ENCODE measurements at regions not wholly inside any gene's neighbourhood (a gene's known extent, or its start where the extent isn't known, plus 50 kb on each side); places are given as distances from the start of the nearest gene placed in this dataset.

DNA sequence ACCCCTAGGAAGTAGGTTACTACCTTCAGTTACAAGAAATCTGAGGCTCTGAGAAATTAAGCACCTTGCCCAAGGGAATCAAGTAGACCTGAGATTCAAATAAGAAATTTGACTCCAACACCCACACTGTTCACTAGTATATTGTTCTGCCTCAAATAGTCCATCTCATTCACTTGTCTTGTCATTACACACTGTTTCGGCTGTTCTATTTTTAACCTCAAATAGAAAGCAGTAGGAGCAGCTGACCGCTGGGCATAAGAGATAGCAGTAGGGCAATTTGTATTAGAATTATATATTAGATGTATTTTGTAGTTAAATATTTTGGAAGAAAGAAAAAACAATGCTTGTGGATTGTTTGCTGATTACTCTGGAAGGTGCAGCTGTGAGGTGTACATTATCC is 185.1 kb downstream of the INHBA start:
- no peak for DNase-seq

DNA sequence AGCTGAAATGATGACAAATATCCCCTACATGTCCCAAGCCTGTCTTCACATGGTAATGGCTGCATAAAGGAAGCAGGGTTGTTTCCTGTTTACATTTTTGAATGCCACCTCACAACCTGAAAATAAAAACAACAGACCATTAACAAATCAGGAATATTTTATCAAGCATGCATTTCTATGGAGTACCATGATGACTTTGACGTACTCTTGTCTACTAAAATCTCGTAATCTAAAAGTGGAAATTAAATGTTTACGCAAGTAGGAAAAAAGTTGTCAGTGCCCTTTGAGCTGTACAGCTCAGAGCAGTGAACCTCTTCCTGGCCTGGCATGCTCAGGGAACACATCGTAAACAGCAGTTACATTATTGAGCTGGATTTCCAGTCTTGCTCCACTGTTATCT is 194.1 kb downstream of the INHBA start:
- no peak for DNase-seq

DNA sequence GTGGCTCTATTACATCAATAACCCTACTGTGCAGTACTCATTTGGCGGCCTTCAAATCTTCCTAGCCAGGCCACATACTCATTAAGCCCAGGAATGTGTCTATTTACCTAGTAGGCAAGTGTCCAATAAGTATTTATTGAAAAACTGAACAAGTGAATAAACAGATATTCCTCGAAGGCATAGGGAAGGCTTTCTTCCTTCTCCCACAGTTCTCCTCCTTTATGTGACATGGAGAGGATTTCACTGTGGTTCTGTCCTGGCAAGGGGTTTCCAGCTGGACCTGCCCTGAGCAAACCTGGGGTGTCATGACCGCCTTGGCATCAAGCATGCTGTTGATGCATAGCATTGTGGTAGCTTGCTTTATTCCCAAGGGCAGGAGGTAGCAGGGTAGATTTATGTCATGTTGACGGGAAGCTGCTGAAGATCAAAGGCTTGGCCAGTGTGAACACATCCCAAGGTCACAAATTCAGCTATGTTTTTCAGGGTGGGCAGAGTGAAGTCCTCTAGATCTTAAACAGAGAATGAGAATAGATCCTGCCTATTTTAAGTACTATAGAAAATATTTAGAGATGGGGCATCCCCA is 195.1 kb downstream of the INHBA start:
- no peak for DNase-seq

DNA sequence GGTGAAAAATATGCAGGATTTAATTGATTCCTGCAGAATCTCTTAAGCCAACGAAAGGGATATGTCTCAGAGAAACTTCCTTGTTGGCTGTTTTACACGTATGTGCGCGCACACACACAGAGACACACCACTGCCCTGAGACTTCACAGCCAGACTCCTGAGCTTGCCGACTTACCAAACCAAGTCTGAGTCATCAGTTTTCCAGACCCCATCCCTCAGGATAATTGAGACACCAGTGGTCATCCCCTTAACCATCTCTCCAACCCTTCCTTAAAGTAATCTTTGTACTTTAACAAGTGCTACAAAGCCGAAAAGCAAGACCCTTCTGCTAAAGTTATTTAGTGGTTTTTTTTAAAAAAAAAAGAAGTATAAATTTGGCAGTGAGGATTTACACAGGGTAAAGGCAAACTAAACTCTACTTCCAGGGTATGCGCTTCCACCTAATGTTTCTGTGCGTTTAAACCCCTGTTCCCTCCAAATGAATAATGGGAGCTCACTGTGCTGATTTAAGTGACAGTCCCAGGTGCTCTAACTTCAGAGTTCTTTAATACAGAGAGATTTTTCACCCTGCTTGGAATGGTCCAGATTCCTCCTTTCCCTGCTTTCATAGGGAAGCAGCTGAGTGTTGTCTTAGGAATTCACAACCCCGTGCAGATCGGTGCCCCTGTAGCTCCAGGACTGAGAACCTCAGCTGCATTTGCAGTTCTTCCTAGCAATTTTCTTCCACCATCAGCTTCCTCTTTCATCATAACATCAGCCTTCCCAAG is 198.5 kb downstream of the INHBA start:
- DNase-seq = no peak

DNA sequence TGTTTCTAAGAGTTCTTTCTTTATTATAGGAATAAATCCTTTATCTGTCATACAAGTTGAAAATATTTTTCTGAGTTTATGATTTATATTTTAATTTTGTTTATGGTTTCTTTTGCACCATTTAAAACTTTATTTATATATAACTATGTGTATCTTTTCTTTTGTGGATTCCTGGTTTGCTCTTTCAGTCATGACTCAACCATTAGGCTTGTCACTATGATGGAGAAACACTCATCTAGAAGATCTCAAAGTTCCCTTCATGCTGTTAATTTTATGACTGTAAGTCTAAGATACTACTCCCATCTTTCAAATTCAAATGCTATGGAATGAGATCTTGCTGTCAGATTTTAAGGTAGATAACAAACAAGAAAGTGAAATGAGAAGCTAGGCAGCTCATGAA is 199.5 kb downstream of the INHBA start:
- no peak for DNase-seq

DNA sequence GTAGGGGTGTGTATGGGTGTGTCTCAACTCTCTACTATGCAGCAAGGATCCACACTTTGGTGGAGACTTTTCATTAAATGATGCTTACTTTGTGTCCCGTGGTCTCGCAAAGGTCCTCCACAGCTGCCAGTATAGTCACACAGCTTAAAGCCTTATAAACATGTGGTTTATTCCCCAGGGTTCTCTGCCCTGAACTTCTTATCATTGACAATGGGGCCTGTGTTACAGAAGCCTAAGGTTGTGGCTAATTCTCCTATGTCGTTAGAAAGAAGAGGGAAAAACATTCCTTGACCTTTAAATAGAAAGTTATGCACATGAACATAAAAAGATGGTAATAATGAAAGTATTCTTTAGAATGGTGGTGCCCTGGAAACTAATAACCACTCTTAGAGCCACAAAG is 201.4 kb downstream of the INHBA start:
- no peak for DNase-seq

DNA sequence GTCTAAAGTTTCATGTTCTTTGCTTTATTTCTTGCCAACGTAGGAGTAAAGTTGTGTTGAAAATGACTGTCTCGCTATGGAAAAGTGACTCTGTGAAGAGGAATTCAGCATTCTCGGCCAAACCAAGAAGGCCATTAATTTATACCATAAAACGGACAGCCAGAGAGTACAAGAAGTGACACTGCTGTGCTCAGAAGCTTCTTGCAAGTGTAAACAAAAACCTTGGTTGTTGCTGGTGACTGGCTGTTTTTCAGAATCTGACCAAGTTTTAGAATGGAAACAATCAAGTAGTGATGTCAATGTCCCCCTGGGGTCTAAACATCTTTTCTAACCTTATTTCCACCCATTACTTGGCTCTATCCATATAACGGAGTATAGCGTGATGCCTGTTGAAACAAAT is 201.9 kb downstream of the INHBA start:
- DNase-seq = no peak

DNA sequence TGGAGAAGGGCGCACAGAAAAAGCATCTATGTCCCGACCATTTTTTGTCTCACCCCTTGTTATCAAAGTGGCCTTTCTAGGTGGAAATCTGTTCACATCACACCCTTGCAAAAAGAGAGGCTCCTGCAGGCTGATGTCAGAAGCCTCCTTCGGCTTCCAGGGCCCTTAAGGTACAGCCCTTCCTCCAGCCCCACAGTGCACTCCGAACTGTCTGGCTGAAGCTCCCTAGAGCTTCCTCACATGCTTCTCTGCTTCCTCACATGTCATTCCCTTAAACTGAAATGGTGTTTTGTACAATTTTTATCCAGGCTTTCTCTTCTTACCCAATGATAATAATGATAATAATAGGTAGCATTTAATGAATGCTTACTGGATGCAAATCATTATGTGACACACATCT is 210.3 kb downstream of the INHBA start:
- DNase-seq = no peak

DNA sequence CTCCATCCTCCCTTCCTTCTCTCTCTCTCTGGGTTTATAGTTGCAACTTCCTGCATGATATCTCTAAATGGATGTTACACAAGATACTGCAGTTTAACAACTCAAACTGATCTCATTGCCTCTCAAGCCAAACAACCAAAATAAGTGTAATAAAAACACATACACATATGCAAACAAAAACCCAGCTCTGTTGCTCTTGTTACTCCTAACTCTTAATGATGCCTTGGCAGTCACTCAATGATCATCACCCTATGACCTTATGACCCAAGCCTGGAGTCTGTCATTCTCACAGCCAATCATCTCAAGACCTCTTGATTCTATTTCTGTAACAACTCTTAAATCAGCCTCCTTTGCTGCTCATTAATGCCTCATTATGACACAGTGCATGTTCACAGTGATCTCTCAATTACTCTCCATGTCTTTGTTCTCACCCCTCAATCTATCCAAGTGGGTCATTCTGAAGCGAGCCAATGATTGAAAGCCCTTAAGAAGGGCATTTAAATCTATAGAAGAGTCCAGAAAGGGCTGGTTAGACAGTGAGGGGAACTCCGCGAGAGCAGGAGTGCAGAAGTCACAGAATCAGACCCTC is 210.9 kb downstream of the INHBA start:
- no peak for DNase-seq

DNA sequence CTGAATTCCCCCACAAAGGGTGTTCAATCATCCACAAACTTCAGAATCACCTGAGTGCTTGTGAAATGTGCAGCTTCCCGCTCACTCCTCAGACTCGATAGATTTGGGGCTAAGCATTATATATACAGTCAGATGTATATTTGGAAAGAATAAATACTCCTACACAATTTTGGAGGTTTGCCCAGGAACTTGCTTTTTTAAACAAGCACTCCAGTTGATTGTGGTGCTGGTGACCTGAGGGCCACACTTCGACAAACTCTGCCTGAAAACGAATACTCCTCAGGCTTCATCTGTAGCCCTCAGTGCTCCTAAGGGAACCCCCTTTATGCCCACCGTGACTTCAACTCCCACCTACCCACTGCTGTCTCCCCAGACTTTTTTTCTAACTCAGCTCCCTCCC is 211.6 kb downstream of the INHBA start:
- DNase-seq = no peak

DNA sequence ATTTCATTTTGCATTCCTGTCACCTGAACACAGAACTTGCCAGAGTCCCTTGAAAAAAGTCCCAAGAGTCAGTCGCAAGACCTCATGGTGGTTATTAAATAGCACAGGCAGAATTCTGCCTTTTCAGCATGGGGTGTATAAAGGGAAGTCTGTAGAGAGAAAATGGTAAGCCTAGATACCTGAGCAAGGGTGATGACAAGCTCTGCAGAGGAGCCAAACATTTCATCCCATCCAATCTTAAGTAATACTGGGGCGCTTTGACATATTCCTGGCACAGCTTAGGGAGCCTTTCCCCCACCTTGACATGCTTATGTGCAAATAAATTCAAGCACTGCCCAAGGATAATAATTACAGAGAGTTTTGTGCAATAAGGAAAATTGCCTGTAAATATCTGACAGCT is 213.0 kb downstream of the INHBA start:
- DNase-seq = no peak

DNA sequence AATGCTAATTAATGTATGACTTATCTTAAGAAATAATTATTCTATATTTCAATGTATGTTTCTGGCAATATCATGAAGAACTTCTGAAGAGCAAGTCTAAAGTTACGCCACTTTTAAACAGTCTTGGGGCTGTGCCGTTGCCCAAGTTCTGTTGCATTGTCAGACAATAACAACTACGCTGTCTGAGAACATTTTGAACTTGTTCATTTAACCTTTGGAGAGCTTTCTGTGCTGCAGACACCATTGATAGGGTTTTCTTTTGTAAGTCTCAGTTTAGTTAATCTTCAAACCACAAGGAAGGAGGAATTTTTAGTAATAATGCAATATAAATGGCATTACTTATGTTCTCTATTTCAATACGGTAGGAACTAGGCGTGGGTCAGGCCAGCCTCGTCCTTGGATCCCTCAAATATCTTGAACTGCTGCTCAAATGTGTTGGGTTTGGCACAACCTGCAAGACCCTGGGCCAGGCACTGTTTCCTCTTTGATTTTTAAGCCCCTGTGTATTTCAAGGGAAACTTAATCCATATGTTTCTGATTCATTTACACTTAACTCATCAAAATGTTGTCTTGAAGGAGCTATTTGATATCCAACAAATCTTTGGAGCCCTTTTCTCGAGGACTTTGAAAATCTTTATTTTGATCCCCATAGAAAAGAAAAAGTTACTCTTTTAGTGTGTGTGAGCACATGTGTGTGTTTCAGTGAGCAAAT is 215.5 kb downstream of the INHBA start:
- no peak for DNase-seq

DNA sequence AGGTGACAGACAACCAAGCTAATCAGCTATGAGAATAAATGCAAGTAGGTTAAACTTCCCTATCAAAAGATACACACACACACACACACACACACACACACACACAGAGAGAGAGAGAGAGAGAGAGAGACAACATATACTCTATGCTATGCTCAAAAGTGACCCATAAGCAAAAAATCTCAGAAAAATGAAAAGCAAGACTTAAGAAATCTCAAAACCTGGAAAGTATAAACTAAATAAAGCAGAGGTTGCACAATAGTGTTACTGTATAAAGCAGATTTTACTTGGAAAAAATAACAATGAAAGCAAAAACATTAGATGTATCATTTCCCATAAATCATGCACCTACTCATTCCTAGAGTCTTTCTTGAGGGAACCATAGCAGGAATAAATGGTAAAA is 221.5 kb downstream of the INHBA start:
- no peak for DNase-seq

DNA sequence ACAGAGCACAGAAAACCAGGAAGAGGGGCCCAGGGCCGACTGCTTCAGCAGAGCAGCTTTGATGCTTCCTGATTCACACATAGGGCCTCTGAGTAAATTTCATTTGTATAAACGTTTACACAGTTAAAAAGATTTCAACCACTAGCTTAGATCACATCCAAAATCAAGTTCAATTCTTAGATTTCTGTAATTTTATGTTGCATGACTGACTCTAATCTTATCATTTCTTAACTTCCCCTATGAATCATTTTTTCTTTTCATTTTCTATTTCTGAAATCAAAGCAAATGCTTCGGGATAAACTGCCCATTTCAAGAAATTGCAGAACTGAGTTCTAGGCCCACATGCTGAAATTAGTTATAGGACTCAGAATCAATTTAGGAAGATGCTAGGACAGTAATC is 224.7 kb downstream of the INHBA start:
- no peak for DNase-seq

DNA sequence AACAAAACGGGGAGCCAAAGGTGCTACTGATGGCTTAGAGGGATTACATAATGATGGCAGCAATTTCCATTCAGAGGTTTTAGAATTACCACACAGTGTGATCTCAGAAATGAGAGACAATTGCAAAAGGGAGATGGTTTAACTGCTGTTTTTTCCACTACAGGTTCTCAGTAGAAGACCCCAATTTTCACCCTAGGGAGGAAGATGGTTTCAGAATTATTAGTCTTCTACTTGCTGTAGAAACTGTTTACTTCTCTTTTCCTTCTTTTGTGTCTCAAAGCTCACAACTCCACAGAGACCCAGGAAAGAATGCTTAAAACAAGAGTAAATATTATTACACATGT is 226.5 kb downstream of the INHBA start:
- no peak for DNase-seq

DNA sequence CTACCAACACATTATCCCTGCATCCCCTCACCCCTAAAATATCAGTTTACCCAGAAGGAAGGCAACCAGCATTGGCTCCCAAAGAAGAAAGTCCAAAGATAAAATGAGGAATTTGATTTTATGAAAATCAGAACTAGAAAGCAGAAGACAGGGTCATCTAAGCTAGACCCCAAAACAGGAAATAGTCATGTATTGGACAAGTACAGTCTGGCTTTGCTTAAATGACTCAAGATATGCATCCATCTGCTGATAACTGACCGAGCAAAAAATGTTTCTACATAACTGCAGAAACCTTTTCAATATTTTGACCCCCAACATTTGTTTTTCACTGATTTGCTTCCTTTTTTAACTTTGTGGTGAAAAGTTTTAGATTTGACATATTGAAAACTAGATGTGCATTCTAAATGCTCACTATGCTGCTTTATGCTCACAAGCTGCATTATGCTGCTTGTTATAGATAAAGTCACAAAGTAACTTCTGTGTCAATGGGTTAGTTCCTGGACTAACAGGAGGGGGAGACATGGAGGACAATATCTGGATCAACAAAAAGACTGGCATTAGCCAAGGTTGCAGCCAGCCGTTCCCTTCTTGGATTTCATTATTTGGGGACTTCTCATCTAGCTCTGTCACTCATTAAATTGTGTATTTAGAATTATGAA is 227.0 kb downstream of the INHBA start:
- no peak for DNase-seq

DNA sequence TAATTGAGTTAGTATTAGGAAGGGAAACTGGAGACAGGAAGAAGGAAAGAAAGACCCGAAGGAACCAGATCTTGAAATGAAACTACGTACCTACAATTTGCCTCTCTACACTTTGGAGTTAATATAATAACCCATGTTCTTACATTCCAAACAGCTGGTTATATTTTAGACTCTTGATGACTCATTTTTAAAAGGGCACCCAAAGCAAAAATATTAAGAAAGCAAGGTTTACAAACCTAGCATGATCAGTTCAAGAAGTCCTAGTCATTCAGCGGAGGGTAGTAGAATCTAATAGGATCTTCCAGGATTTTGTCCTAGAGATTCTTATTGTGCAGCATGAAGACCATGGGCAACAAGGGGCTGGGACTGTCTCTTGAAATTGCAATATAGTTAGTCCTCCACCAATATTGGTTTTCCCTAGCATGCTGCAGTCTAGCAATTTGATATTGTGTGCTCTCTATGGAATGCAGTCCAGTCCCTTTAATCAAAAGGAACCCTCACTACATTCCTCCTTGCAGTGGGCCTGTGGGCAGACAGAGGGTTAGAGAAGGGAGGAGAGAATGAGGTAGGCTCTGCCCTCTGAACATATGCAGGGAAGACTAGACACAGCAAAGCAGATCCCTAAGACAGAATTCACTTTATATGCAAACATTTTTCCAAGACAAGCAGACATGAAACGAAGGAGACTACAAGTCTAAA is 230.3 kb downstream of the INHBA start:
- DNase-seq = no peak

DNA sequence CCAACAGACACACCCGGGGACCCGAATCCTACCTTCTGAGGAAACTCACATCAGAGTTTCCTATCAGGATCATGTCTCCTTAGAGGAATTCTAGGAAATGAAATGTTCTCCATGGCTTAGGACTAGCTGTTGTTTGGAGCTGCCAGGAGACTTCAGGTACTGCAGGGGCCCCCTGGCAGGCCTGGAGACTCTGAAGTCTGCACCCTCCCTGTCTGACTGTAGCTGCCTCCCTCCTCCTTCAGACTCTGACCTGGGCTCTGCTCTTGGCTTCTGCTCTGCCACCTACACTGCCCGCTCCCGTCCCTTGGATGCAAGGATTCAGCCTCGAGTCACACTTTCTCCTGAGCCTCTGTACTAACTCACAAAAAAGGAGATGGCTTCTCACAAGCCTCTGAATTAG is 232.8 kb downstream of the INHBA start:
- no peak for DNase-seq

DNA sequence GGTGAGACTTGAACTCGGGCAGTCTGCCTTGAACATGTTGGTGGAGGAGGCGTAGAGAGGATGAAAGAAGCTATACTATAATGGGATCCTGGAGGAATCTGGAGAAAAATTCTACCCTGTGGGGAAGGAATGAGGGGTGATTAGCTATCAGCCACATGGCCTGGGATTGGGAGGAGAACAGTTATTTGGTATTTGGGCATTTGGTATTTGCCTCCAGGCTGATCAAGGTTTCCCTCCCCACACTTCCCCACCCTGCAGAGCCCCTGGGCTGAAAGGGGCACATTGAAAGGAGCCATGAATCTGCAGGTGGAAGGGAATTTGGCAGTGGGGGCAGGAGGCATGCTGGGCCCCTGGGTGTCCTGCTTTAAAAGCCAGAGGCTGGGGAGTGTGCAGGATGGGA is 235.3 kb downstream of the INHBA start:
- DNase-seq = no peak

DNA sequence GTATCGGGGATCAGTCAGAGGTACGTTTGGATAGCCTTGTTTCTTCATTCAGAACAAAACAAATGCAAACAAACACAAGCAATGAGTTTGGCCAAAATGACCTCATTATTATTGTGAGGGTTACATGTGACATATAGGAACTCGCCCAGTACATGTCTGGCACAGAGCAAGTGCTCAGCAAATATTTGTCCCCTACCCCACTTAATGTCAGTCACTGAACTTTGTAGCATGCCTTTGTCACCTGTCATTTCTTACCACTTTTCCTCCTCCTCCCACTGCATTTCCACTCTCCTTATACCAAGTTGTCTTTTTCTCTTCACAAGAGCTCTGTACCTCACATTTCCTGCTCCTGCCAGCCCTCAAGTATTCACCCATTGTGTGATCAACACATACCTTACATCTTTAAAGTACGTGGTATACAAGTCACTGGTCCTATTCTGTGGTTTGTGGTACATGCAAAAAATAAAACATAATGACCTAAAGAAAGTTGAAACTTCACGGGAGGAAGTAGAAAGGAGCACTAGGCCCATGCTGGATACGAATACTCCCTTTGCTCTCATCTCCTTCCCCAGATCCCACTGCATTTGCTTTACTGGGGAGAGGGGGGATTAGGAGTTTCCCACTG is 236.0 kb downstream of the INHBA start:
- peak in 1 of 2 experiments; percentile 33 for DNase-seq

DNA sequence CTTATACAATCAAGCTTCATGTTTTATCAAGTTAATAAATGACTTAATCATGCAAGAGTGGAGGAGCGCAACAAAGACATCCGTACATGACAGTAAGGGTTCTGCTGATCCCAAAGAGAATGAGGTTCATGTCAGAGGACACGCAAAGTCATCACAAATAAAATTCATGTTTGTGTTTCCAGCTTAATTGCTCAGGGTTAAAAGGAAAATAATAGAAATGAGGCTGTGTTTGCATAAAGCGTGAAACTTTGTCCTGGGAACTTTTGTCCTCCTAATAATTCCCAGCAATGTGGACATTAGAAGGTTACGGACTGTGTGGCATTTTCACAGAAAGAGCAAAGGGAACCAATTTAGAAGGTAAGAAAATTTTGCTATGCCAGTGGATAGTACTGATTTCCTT is 237.3 kb downstream of the INHBA start:
- no peak for DNase-seq

DNA sequence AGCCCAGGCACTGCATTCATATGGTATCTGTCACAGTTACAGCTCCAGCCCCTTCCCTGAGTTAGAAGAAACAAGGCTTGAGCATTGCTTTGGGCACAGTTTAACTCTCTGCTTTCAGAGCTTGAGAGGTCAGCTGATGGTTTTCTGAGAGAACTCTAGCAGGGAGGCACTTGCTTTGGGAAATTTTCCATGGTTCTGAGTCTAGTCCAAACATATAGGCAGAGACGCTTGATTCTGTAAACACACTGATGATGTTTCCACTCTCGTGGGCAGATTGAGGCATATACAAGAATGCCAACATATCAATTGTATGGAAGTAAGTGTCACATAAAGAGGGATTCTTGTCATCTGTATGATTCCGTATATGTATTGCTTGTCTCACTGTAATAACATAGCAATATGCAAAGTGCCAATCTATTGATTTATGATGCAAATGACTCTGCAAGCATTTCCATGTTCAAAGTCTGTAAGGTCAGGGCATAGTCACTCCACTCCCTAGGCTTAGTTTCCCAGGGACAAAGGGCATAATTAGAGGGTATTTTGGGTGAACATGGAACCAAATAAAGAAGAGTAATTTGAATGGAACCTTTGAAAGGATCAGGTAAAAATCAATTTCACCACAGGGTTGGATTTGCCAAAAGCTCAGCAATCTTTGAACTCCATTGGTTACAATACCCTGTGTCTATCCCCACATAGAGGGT is 239.0 kb downstream of the INHBA start:
- no peak for DNase-seq

All from SHP77 (cell line).